NCI-H1092 (cell line): ENCODE measurements at regions not wholly inside any gene's neighbourhood (a gene's known extent, or its start where the extent isn't known, plus 50 kb on each side); places are given as distances from the start of the nearest gene placed in this dataset.

Source experiments
- DNase-seq: peaks from one replicate; lab custom pipeline; 2025; lab: John Stamatoyannopoulos, UW

DNA sequence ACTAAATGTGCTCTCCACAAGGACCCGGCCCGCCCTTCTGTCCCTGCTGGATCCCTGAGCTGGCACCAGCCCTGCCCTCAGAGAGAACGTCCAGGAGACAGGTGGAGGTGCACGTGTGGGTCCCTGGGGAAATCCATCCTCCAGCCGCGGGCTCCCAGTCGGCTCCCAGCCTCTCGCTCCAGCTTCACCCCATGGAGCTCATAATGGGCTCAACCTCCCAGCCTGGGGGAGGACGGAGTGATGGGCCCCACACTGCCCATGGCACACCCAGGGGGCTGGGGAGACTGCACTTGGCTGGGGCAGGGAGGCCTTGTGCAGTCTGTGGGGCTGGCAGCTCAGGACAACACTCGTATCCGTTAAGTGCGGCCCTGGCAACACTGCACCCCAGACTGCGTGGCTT, 250.5 kb downstream of the TMEM121 start:
- DNase-seq, result no peak

DNA sequence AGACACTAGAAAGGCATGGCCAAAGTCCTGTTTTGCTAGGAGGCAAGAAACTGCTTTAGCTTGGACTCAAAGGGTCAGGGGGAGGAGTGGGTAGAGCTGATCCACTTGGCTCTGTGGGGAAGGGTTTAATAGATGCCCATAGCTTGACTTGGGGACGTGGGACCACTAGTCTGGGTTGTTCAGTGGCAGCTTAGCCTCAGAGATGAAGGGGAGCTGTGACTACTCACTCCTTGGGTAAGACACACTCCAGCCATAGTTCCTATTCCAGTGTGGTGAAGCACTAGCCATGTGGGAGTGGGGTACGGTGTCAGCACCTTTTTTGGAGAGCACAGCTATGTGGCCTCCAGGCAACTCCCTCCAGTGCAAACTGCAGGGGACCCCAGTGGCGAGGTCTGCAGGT, 257.3 kb downstream of the TMEM121 start:
- no peak for DNase-seq

DNA sequence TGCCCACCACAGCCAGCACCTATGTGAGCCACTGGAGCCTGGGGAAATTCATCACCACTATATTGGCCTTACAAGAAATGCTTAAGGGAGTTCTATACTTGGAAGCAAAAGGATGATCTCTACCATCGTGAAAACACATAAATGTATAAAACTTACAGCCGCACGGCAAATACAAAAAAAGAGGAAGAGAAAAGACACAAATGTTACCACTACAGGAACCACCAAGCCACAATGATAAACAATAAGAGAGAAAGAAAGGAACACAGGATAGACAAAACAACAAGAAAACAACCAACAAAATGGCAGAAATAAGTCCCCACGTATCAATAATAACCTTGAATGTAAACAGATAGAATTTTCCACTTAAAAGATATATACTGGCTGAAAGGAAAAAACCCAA, 267.5 kb downstream of the TMEM121 start:
- DNase-seq, result no peak

DNA sequence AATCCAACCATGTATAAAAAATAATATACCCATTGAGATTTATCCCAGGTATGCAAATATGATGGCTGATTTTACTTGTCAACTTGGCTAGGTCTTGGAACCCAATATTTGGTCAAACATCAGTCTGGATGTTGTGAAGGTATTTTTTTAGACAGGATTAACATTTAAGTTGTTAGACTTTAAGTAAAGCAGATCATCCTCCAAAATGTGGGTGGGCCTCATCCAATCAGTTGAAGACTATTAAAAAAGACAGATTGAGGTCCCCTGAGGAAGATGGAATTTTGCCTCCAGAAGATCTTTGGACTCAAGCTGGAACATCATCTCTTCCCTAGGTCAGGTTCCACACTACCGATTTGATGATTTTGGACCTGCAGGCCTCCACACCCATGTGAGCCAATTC, 271.2 kb downstream of the TMEM121 start:
- no peak for DNase-seq

DNA sequence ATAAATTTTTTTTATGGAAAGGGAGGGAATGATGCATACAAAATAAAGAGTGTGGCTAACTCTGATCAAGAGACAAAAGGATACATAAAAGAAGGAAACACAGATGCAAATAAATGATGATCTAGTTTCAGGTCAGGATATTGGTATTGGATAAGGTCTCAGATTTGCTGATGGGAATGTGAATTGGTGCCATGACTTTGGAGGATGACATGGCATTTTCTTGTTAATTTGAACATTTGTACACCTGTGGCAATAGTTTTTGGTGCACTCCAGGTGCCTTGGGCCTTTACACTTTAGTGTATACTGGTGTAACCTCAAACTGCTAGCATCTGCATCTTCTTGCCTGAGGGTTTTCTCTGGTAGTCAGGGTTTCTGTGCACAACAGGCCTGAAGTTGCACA, 279.3 kb downstream of the TMEM121 start:
- DNase-seq, result no peak

DNA sequence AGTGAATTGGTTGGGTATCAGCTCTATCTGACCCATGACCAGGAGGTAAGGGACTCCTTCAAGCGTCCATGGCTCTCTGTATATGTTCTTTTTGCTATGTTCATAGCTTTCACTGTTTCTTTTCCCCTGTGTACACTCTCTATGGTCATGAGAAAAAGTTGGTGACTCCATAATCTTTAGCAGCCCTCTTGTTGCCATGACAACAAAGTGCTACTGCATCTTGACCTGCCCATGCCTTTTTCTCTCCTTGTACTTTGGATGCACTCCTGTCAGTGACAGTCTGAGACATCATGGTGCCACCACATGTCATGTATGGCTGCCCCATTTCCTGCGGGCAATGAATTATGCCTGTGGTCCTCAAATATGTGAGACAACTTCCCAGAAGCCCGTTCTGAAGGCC, 280.2 kb downstream of the TMEM121 start:
- DNase-seq, result no peak

DNA sequence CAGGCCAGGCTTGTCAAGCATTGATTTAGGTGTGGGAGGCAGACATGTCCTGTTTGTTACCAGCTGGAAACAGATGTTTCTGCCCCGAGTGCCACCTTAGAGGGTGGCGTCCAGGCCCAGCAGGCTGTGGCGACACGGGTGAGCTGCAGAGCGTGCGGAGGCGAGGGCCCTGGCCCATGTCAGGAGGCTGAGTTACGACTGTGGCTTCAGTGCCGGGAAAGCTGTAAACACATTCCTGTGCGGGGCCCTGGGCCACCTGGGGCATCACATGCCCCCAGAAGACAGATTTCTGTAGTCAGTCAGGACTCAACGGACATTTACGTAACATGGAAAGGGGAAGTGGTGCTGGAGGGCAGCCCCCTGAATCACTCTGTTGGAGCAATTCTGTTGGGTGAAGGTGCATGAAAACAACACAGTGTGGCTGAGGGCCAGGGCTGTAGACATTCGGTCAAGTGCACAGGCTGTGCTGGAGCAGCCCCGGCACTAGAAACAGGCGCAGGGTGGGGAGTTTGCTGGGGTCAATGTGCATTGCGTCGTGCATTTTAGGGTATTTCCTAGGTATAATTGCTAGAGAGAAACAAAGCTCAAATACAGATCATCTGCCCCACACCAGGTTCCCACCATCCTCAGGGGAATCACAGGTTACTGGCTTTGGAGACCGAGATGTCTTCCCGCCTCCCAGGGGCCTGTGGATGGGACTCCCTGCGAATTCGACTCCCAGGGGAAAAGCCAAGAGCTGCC, 291.8 kb downstream of the TMEM121 start:
- DNase-seq, result no peak

DNA sequence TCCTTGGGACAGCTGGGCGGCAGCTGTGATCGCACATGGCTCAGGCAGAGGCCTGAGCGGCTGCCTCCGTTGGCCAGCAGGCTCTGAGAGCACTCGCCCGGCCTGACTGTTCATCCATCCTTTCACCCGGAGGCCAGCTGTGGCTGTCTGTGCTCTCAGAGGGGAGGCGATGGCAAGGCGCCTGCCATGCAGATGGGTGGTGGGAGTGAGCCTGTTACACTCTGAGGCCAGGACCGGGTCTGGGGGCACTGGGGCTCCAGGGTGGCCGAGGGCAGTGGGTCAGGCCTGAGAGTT, 292.3 kb downstream of the TMEM121 start:
- no peak for DNase-seq

DNA sequence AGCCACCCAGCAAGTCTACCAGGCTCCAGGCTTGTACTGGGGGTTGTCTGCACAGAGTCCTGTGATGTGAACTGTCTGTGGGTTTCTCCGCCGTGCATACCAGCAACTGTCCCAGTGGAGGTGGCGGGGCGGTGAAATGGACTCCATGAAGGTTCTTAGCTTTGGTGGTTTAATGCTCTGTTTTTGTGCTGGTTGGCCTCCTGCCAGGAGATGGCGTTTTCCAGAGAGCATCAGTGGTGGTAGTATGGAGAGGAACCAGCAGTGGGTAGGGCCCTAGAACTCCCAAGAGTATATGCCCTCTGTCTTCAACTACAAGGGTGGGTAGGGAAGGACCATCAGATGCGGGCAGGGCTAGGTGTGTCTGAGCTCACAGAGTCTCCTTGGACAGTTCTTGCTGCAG, 303.8 kb downstream of the TMEM121 start:
- no peak for DNase-seq

DNA sequence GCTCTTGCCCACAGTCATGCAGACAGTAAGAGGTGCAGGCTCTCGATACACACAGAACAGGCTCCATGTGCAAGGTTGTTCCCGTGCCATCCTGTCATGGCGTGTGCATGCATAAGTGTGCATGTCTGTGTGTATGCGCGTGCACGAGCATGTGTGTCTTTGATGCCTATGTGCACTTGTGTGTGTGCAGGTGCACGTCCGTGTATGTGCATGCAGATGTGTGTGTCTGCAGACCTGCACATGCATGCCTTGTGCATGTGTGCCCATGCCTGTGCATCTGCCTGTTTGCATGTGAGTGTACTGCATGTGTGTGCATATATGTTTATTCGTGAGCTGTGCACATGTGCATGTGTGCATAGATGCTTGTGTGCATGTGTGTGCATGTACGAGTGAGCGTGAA, 309.8 kb downstream of the TMEM121 start:
- DNase-seq, result no peak

DNA sequence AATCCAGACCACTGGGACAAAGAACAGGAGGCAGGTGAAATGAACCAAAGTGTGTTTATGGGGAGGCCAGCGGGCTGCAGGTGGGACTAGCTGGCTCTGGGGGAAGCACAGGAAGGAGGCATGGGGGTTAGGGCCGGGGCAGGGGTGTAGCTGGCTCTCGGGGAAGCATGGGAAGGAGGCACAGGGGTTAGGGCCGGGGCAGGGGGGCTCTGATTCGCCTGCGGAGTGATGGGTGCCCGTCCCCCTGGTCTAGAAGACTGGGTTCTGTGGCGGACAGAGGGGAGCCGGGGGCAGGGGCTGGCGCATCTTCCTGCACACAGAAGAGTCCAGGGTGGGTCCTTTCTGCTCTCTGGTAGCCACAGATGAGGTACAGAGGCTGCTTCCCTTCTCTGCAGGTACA, 310.3 kb downstream of the TMEM121 start:
- DNase-seq, result no peak

DNA sequence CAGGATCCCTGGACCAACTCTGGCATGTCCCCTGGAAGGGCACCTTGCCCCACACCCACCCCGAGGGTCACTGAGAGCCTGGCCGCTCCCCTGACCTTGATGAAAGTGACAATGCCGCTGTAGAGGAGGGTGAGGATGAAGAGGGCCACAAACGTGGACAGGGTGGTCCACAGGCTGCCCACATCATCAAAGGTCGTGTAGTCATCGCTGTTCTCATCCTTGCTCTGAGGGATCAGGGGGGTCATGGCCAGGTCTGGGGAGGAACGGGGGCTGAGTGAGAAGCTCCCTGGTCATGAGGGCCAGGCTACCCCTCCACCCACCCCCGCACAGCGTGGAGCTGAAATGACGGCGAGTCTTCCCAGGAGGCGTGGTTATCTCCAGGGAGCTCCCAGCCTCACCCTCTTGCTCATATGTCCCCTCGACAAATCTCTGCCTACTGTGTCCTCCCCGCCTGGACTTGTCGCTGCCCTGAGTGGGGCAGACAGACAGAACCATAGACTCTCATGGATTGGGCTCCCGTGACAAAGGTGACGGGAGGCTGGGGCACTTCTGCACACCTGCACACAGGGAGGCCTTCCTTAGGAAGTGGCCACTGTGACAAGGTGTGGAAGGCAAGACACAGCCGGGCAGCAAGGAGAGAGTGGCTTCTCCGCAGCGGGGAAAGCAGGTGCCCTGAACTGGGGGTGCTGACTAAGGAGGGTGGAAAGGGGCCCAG, 311.1 kb downstream of the TMEM121 start:
- DNase-seq, result no peak

DNA sequence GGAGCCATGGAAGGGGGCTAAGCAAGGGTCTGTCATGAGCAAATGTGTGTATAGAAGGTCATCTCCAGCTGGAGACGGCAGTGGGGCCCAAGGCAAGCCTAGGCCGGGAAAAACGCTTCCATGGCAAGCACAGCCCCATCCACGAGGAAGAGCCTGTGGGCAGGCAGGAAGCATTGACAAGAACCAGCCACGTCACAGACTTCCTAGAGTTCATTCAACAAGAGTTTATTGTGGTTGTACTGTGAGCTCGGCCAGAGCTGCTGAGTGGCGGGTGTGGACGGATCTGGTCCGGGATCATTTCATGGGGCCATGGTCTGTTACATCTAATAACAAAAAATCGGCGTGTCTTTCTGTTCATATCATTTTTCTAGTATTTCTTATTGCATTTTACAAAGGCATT, 311.7 kb downstream of the TMEM121 start:
- no peak for DNase-seq

DNA sequence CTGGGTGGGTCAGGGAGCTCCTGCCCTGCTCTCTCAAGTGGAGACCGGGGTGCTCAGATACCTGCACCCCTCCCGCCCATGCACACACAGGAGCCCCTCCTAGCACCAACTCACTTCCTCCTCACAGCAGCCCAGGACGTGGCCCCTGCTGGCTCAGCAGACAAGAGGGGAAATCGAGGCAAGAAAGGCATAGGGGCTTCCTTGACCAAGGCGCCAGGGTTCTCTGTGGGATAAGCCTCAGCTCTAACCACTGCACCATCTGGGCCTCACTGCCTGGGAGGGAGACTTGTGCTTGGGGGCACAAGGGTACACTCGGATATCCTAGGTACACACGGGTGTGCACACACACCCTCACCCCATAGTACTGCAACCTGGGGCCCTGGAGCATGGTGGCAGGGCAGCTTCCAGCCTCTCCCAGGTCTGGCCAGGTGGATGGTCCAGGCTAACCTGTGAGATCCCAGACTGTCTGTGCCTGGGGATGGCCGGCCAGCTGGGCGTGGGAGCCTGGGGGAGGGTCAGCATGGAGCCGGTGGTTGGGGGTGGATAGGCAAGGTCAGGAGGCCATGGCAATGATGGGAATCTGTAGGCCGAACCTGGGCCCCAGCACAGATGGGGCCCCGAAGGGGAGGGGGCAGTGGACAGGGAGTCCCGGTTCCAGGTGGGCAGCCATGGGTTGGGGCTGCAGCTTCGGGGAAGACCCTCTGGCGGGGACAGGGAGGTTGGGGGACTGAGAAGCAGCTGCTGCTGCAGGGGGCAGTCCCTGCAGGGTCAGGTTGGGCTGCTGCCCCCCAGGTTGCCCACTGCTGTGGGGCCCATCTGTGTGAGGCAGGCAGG, 312.4 kb downstream of the TMEM121 start:
- DNase-seq, result no peak

DNA sequence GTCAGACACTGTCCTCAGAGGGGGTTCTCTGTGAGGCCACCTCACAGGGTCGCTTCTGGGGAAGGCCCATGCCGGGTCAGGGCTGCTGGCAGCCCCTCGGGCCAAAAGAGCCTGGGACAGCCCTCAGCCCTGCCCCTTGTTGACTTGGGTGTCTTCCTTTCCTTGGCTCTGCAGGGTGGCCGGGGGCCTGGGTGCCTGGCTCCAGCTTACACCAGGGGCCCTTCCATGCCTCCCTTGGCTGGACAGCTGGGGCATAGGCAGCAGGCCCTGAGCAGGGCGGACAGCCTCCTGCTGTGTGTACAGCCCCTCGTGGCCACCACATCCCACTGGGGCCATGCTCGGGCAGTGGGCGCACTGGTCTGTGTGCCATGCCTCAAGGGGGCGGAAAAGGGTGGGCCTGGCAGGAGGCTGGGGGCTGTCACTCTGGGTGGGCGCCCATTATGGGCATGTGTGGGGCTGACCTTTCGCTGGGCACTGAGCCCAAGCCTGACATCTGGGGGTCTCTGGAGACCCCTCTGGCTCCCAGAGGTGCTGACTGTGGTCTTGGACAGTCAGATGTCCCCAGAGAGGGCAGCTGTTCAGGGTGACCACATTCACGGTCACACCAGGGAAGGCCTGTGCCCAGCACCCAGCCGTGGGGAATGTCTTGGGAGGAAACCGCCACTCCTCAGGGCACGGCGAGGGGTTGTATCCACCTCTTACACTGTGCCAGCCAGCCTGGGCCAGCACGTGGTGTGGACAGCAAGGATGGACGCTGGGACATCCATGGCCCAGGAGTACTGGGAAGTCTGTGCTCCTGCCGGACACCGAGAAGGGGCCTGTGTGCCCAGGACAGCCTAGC, 313.3 kb downstream of the TMEM121 start:
- DNase-seq, result no peak

DNA sequence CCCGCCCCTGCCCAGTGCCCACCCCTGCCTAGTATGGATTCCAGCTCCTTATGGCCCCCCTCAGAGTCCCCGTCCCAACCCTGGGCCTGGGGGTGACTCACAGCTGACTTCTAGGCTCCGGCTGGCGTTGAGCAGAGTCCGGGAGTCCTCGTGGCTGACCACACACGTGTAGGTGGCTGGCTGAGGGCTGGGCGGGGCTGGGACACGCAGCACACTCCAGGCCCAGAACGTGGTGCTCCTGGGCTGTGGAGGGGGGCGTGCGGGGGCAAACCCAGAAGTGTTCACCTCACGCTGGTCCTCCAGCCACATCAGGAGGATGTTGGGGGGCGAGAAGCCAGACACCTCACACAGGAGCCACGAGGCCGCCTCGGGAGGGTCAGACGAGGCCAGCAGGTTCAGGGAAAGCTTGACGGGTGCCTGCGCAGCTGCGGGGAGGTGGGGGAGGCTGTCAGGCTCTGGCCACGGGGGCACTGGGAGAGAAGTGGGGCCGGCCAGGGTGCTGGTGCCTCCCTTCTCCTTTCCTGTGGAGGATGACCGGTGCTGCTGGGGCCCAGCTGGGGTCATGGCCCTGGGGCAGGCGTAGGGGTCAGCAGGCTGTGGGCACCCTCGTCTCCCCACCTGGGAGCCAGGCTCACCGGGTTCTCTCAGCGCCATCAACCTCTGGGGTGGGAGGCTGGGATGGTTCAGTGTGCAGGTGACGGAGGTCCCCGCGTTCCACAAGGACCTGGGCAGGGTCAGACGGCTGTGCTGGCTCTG, 314.1 kb downstream of the TMEM121 start:
- no peak for DNase-seq

DNA sequence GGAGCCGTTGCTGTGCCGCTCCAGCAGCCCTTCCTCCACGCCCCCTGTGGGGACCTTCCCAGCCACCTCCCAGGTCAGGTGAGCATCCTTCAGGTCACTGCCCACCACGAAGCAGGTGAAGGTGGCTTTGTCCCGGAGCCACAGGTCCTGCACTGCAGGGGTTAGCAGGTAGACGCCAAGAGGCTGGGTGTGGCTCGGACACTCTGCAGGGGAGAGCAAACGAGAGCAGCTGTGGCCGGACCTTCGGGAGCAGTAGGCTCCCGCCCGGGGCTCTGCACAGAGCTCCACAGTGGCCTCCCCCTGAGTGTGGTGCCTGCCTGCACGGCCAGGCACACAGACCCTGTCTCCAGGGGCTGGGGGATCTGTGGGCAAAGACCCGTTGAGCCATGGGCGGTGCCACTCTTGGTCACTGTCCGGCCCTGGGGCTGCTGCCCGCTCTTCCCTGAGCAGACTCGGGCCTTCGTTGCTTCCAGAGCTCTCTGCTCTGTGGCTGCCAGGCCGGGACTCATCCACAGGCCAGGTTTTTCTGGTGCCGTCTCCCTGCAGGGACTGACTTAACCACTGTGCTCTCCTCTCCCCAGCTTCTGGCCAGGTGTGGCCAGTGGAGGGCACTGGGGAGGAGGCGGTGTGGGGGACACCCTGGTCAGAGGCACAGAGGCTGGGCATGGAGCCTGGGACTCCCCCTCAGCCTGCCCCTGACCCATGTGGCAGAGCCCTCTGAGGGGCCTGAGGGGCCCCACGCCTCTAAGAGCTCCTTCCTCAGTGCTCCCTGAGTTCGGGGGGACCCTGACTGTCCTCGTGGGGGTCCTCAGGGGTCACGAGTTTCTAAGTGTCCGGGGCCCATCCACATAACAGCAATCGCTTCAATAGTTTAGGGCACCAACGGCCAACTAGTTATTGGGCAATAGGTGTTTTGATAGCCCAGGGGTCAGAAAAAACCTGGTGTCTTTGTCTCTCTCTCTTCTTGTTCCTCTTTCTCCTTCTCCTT, 314.9 kb downstream of the TMEM121 start:
- DNase-seq, result no peak

DNA sequence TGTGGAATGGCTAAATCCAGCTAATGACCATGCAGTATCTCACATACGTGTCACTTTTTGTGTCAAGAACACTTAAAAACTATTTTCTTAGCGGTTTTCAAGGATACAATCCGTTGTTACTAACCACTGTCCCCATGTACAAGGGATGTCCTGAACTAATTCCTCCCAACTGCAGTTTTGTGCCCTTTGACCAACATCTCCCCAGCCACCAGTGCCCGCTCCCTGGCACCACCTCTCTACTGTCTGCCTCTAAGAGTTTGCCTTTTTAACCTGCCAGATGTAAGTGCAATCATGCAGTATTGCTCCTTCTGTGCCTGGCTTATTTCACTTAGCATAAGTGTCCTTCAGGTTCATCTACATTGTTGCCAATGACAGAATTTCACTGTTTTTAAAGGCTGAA, 315.7 kb downstream of the TMEM121 start:
- no peak for DNase-seq

DNA sequence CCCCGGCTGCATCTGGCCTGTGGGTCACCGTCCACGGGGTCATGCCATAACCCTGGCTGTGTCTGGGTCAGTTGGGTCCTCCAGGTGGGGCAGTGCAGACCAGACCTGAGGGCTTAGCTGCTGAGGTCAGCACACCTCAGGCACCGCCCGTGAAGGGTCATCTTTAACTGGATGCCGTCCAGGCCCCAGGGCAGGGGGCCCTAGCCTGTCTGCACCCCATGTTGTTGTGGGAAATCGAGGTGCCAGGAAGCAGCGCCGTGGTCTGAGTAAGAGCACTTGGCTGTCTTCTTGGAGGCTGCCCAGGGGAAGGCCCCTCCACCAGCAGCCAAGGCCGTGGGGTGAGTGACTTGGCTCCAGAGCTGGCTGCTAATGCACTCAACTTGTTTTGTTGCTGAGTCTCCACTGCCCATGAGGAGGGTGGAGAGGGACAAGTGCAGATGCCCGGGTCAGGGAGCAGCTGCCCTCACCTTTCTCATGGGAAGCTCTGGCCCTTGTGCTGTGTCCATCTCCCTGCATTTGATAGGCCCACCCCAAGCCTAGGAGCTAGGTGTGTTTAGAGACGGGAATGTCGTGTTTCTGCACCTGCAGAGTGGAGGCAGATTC, 317.2 kb downstream of the TMEM121 start:
- DNase-seq, result no peak
